Astrocyte of the spinal cord (primary cell): ENCODE measurements at regions not wholly inside any gene's neighbourhood (a gene's known extent, or its start where the extent isn't known, plus 50 kb on each side); places are given as distances from the start of the nearest gene placed in this dataset.

Experiments
- DNase-seq: peaks from one replicate; pipeline ENCODE4 v3.0.0; 2011; ENCODE audit warnings: low read depth, low spot score
- H3K4me3 ChIP-seq: 2 replicates; pipeline ENCODE4 v1.5.1; 2011; ENCODE audit warnings: low read depth, mild to moderate bottlenecking, low read length, moderate library complexity
- in situ Hi-C: cut with HindIII; loops from 2 replicates; pipeline ENCODE4 v1.10.0; 2017; ENCODE audit warnings: low sequenced_read_pairs
- TF ChIP-seq, protein P1 (sequence below): IDR thresholded peaks from 2 replicates; pipeline ENCODE4 v1.5.1; 2012; ENCODE audit warnings: low read depth, mild to moderate bottlenecking, low read length, inconsistent platforms

DNA sequence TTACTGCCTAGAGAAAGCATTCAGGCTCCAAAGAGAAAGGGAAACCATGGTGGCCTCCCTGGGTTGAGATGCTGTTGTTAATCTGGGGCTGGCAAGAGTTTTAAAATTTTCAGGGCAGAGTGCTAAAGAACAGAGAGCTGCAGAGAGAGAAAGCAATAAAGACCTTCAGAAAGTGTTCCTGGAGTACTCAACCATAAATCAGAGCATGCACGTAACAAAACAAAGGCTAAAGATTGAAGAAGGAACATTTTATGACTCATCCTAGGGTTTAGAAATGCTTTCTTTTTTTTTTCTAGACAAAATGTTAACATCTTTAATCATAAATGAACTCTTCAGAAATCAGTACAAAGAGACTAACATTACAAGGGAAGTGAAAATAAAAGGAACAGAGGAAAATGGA is 562.3 kb upstream of the NDST4 start:
- TF ChIP-seq, protein P1, sequence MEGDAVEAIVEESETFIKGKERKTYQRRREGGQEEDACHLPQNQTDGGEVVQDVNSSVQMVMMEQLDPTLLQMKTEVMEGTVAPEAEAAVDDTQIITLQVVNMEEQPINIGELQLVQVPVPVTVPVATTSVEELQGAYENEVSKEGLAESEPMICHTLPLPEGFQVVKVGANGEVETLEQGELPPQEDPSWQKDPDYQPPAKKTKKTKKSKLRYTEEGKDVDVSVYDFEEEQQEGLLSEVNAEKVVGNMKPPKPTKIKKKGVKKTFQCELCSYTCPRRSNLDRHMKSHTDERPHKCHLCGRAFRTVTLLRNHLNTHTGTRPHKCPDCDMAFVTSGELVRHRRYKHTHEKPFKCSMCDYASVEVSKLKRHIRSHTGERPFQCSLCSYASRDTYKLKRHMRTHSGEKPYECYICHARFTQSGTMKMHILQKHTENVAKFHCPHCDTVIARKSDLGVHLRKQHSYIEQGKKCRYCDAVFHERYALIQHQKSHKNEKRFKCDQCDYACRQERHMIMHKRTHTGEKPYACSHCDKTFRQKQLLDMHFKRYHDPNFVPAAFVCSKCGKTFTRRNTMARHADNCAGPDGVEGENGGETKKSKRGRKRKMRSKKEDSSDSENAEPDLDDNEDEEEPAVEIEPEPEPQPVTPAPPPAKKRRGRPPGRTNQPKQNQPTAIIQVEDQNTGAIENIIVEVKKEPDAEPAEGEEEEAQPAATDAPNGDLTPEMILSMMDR: no peak
- in situ Hi-C loops: no loop called here
- H3K4me3 ChIP-seq: no peak overlapping the region
- peak; percentile 64 for DNase-seq

DNA sequence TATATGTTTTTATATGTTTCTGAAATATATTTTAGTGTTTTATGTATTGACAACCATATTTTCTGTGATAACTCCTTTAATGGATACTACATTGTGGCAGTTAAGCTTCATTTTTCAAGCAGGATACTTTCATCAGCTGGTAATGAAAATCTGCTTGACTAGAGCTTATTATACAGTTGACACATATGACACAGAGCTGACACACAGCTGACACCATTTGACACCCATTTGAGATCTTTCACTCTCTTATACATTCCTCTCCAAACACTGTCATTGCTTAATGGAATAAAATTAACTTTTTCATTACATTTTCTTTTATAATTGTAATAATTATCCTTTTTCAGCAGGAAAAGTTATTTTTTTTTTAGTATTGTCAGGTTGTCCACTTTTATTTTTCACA is 561.1 kb upstream of the NDST4 start:
- TF ChIP-seq, protein P1: no peak
- no peak overlapping the region for H3K4me3 ChIP-seq
- in situ Hi-C loops: no loop called here

DNA sequence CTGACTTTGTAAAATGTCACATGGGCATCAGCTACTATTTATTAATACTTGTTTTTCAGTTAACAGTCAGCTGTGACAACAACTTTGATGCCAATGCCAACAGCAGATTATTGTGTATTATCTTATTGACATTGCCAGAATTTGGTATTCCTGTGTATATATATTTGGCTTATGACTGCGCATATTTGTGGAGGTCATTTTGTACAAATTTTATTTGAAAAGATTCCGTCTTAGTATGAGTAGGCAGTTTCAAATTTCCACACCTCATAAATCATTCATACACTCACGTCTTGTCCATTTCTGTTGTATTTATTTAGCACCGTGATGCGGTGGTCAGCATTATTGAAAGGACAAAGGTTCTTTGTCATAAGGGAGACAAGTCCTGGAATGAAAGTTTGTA is 558.2 kb upstream of the NDST4 start:
- TF ChIP-seq, protein P1: no peak
- in situ Hi-C loops: no loop called here

More for the DNA sequence above, 561.1 kb upstream of the NDST4 start:
- no peak for DNase-seq

DNA sequence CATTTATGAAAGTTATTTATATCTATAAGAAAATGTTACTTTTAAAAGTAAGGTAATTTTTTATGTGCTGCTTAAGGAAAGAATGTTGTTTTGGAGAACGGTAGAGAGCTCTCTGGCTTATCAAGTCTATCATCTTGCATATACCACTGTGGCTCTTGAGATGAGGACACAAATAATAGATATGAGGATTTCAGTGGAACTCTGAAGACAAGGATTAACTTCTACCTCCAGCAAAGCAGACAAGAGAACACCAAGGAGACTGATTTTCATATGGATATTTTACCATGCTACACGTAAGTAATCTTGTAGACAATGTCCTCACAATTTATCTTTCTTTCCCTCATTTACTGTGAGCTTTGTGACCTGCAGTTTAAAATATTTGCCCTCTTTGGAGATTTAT is 557.5 kb upstream of the NDST4 start:
- TF ChIP-seq, protein P1: no peak
- no peak overlapping the region for H3K4me3 ChIP-seq
- DNase-seq: no peak
- in situ Hi-C loops: no loop called here

More for the DNA sequence above, 558.2 kb upstream of the NDST4 start:
- DNase-seq: peak; percentile 8
- no peak overlapping the region for H3K4me3 ChIP-seq

DNA sequence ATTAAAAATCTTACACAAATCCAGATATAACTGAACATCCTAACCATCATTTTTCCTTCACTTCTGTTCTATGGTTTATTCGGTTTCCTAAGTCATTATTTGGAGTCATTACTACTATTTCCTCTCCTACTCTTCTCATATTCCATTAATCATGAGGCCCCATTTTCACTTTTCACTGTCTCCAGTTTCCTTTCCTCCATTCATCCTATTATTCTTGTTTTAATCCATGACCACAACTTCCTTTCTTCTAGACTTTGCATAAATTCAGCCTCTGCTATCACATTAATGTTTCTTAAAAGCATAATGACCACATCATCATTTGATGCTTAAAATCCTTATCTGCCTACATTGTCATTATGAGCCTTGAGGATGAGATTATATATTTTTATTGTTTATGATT is 555.0 kb upstream of the NDST4 start:
- TF ChIP-seq, protein P1: no peak
- no peak for DNase-seq
- H3K4me3 ChIP-seq: no peak overlapping the region
- in situ Hi-C loops: no loop called here

DNA sequence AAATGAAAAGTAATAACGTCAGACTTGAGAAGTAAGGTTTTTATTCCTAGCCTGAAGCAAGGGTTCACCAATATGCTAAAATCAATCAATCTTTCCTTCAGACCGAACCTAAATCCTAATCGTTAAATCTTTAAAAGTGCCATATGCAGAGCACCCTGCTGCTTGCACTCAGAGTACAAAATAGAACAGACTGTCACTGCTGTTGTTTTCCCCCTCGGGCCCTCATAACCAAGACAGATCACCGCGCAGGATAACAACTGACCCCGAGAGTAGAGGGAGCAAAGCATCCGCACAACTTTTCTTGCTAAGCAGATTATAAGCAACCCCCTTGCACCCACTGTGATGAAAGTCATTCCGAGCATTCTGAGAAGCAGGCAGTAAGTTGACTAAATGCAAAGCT is 550.9 kb upstream of the NDST4 start:
- no peak for DNase-seq
- in situ Hi-C loops: no loop called here
- TF ChIP-seq, protein P1: no peak
- H3K4me3 ChIP-seq: no peak overlapping the region

DNA sequence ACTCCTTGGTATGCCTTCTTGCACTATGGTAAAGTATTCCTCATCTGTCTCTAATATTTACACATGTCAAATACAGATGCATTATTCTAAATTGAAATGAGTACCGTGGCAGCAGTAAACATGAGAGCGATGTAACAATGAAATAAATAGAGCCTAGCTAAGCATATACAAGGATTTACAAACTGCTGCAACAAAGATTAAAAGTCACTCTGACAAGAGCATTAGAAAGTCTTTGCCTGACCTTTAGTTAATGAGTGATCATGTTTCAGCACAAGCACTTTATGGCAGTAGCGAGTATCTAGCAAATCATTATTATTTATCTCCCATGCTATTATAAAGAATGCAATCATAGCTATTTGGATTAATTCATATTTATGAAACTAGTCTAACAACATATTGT is 547.0 kb upstream of the NDST4 start:
- no peak for DNase-seq
- in situ Hi-C loops: no loop called here
- TF ChIP-seq, protein P1: no peak
- no peak overlapping the region for H3K4me3 ChIP-seq
